Esophagus mucosa (tissue), 1 donor: ENCODE measurements at regions not wholly inside any gene's neighbourhood (a gene's known extent, or its start where the extent isn't known, plus 50 kb on each side); places are given as distances from the start of the nearest gene placed in this dataset.
"Not testable (repeated sequence)": the region's sequence is repeated elsewhere in the genome, so short reads cannot be mapped to it uniquely, and the experiment has no call there.

ENCODE experiments used
- ATAC-seq: fragments of 200-7000 bp; cut with Tn5 transposase; one replicate; pipeline ENCODE4 v1.9.1; 2020
- donor health status: DM: yes; HTN: yes; CAD: no.

- ATAC-seq = no peak
Measured at GRCh38 chr11:22076271-22076930, 116.5 kb upstream of the ANO5 start.

GRCh38 chr11:22078063-22078462 is 114.8 kb upstream of the ANO5 start:
- no peak for ATAC-seq

GRCh38 chr11:22079133-22079872 is 113.6 kb upstream of the ANO5 start:
- no peak for ATAC-seq

GRCh38 chr11:22082178-22082577 is 110.7 kb upstream of the ANO5 start:
- no peak for ATAC-seq

- ATAC-seq = no peak
Measured at GRCh38 chr11:22082788-22083187, 110.1 kb upstream of the ANO5 start.

- no peak for ATAC-seq
Measured at GRCh38 chr11:22084056-22084455, 108.8 kb upstream of the ANO5 start.

- ATAC-seq = no peak
Measured at GRCh38 chr11:22084564-22084963, 108.3 kb upstream of the ANO5 start.

- no peak for ATAC-seq
Measured at GRCh38 chr11:22089609-22090008, 103.3 kb upstream of the ANO5 start.

- no peak for ATAC-seq
Measured at GRCh38 chr11:22106566-22106965, 86.3 kb upstream of the ANO5 start.

- ATAC-seq = no peak
Measured at GRCh38 chr11:22115470-22116029, 77.3 kb upstream of the ANO5 start.

- ATAC-seq = not testable (repeated sequence)
Measured at GRCh38 chr11:22127981-22128380, 64.9 kb upstream of the ANO5 start.

- ATAC-seq = peak; percentile 33
Measured at GRCh38 chr11:22130462-22131053, 62.3 kb upstream of the ANO5 start.

- no peak for ATAC-seq
Measured at GRCh38 chr11:22133776-22134175, 59.1 kb upstream of the ANO5 start.

GRCh38 chr11:22138264-22138663 is 54.6 kb upstream of the ANO5 start:
- no peak for ATAC-seq
